HG02938 (cell line): ENCODE measurements at regions not wholly inside any gene's neighbourhood (a gene's known extent, or its start where the extent isn't known, plus 50 kb on each side); places are given as distances from the start of the nearest gene placed in this dataset.
"Not testable (repeated sequence)": the region's sequence is repeated elsewhere in the genome, so short reads cannot be mapped to it uniquely, and the experiment has no call there.

Experiments
- ATAC-seq: cut with Tn5 transposase; IDR thresholded peaks from one replicate; pipeline ENCODE4 v1.9.1; 2021; ENCODE audit warnings: mild to moderate bottlenecking, moderate library complexity; ENCODE audit not compliant: unreplicated experiment

GRCh38 chr13:90912247-90912646 is 435.2 kb upstream of the MIR17HG start:
- ATAC-seq: no peak

GRCh38 chr13:90918536-90918935 is 429.0 kb upstream of the MIR17HG start:
- ATAC-seq: no peak

GRCh38 chr13:90919153-90919552 is 428.3 kb upstream of the MIR17HG start:
- no peak for ATAC-seq

- no peak for ATAC-seq
These were observed 421.0 kb upstream of the MIR17HG start for GRCh38 chr13:90926459-90926858.

- no peak for ATAC-seq
These were observed 419.4 kb upstream of the MIR17HG start for GRCh38 chr13:90928109-90928508.

- ATAC-seq: no peak
These were observed 414.2 kb upstream of the MIR17HG start for GRCh38 chr13:90933097-90933826.

- ATAC-seq: no peak
These were observed 412.7 kb upstream of the MIR17HG start for GRCh38 chr13:90934741-90935140.

GRCh38 chr13:90938848-90939247 is 408.6 kb upstream of the MIR17HG start:
- ATAC-seq: no peak

GRCh38 chr13:90943946-90944345 is 403.5 kb upstream of the MIR17HG start:
- no peak for ATAC-seq

- ATAC-seq: not testable (repeated sequence)
These were observed 402.3 kb upstream of the MIR17HG start for GRCh38 chr13:90945146-90945545.

- ATAC-seq: not testable (repeated sequence)
These were observed 401.4 kb upstream of the MIR17HG start for GRCh38 chr13:90946125-90946524.

- no peak for ATAC-seq
These were observed 399.5 kb upstream of the MIR17HG start for GRCh38 chr13:90947976-90948375.

- ATAC-seq: no peak
These were observed 397.3 kb upstream of the MIR17HG start for GRCh38 chr13:90950160-90950559.

- ATAC-seq: no peak
These were observed 395.8 kb upstream of the MIR17HG start for GRCh38 chr13:90951663-90952062.

- no peak for ATAC-seq
These were observed 395.2 kb upstream of the MIR17HG start for GRCh38 chr13:90952326-90952725.

GRCh38 chr13:90954605-90955195 is 392.8 kb upstream of the MIR17HG start:
- ATAC-seq: no peak

- ATAC-seq: no peak
These were observed 391.5 kb upstream of the MIR17HG start for GRCh38 chr13:90956031-90956430.

- no peak for ATAC-seq
These were observed 388.6 kb upstream of the MIR17HG start for GRCh38 chr13:90958866-90959265.

GRCh38 chr13:90968166-90968904 is 379.2 kb upstream of the MIR17HG start:
- no peak for ATAC-seq

GRCh38 chr13:90974249-90974975 is 373.1 kb upstream of the MIR17HG start:
- ATAC-seq: no peak

GRCh38 chr13:90979059-90979458 is 368.4 kb upstream of the MIR17HG start:
- ATAC-seq: no peak
